Stimulated activated CD4-positive, alpha-beta T cell treated with anti-CD3 and anti-CD28 coated beads, TNF-alpha, amount 100 ng/mL, for 4 hours (primary cell): ENCODE measurements at regions not wholly inside any gene's neighbourhood (a gene's known extent, or its start where the extent isn't known, plus 50 kb on each side); places are given as distances from the start of the nearest gene placed in this dataset.
"Not testable (repeated sequence)": the region's sequence is repeated elsewhere in the genome, so short reads cannot be mapped to it uniquely, and the experiment has no call there.

Experiments
- DNase-seq, 3 experiments: peaks; one replicate each; pipeline ENCODE4 v3.0.0-alpha.2; 2020; ENCODE audit warnings: low read depth in 3 of 3

DNA sequence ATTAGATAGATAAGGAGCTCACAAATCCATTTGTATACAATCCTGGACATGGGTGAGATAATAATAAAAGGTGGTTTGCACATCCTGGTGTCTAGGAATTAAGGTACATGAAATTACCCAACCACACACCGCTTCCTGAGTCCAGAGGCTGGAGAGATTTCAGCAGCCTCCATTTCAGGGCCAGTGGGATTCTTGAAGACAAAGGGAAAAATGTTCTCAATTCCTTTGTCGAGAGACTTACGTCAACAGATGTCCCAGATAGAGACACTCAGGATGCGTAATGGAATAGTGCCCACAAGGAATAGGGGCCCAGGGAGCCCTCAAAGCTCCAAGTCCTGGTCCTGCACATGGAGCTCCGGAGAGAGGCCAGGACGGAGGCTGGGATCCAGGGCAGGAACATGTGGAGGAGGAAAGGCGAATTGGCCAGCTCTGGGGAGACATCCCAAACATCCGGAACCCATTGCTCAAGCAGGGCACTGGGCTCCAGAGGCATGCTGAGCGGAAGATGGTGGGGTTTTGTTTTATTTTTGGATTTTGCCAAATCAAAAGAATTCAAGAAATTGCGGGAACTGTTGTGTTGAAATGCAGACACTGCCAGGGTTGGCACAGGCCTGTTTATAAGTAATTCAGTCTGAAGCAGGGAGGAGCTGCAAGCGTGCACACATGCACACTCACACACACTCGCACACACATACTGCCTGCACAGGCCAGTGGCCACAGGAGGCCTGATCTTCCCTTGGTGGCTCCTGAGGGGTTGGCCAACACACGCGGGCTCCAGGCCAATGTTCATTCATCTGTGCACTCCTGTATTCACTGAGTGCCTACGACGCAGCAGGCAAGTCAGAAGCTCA is 97.2 kb downstream of the NOG start:
- DNase-seq: no peak

GRCh38 chr17:56694825-56695224 is 101.3 kb downstream of the NOG start:
- DNase-seq: no peak

DNA sequence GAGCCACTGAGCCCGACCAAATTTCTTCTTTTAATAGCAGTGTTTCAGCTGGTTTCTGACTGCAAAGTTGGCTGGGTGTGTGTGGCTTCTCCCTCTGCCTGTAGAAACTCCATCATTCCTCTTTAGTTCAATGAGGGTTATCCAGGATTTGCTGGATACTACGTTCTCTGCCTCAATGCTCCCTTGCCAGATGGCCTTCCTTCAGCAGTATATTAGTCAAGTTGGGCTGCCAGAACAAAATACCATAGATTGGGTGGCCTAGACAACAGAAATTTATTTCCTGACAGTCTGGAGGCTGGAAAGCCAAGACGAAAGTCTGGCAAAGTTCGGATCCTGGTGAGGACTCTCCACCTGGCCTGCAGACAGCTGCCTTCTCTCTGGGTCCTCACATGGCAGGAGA is 103.7 kb downstream of the NOG start:
- DNase-seq: no peak

- DNase-seq: no peak
Measured at GRCh38 chr17:56699186-56699894, 105.8 kb downstream of the NOG start.

GRCh38 chr17:56700919-56701420 is 107.5 kb downstream of the NOG start:
- no peak for DNase-seq

DNA sequence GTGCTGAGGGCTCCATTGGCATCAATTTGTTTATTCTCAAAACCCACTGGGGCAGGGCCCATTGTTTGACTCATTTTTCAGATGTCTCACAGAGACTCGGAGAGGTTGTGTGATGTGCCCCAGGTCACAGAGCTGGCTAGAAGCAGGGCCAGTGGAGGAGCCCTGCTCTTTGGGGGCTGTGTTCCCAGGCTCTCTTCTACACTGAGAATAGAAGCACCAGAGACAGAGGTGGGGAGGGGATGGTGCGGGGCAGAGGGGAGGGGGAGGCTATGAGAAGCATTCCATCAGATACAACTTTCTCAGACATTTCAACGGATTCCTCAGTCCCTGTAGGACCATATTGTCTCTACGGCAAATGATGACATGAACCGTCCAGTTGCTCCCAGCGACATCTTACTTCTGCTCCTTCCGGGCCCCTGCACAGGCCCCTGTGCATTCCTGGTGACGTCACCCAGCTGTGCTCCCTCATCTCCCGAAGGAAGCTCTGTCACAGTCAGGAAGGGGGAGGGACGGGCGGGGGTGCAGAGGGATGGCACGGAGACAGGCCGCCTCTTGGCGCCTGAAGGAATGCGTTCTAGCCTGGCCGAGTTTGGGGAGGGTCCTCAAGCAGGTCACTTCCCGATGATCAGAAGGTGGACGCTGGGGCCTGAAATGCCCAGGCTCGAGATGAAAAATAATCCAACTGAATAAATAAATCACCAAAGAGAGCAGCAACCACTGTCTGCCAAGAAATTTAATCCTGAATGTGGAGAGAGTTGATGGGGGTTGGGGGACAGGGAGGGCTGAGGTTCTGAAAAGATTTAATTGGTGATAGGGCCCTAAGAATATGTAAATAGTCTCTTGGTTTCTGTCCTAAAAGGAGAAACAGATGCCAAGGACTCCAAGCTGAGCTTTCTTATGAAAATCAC is 114.1 kb downstream of the NOG start:
- no peak for DNase-seq

GRCh38 chr17:56708220-56708558 is 114.7 kb downstream of the NOG start:
- DNase-seq: no peak

GRCh38 chr17:56708670-56709410 is 115.3 kb downstream of the NOG start:
- no peak for DNase-seq

- no peak for DNase-seq
Measured at GRCh38 chr17:56710986-56711385, 117.5 kb downstream of the NOG start.

GRCh38 chr17:56715613-56716357 is 117.9 kb downstream of the C17orf67 start:
- peak; percentile 38 to 60 (median 40) for DNase-seq

DNA sequence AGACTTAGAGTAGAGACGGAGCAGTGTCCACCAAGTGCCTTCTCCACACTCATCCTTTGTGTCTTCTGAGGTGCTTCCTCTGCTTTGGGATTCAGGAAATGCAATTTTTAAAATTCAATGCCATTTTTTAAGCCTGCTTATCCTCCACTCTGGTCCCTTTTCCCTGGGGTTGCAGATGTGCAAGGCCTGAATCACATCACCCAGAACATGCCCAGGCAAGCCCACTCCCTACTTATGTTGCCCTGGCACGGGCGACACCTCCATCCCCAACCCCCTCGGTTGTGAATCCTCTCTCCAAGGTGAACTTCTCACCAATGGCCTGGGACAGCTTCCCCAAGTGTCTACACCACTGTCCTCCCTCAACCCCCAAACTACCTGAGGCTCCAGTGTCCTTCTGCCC is 116.2 kb downstream of the C17orf67 start:
- no peak for DNase-seq

DNA sequence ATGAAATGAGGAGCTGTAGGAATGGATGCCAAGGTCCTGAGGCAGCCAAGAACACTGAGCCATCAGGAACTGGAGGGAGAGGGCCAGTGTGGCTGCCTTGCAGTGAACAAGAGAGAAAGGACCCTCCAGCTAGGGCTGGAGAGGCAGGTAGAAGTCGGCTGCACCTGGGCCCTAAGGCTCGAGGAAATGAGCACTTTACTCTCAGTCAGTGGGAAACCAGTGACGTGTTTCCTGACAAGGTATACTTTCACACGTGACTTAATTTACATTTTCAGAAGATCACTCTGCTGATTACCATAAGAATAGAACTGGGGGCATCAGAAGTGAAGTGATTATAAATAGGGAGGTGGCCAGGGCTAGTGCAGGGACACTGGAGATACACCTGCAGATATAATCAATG is 115.2 kb downstream of the C17orf67 start:
- DNase-seq: no peak

GRCh38 chr17:56723421-56723820 is 110.3 kb downstream of the C17orf67 start:
- DNase-seq: no peak

DNA sequence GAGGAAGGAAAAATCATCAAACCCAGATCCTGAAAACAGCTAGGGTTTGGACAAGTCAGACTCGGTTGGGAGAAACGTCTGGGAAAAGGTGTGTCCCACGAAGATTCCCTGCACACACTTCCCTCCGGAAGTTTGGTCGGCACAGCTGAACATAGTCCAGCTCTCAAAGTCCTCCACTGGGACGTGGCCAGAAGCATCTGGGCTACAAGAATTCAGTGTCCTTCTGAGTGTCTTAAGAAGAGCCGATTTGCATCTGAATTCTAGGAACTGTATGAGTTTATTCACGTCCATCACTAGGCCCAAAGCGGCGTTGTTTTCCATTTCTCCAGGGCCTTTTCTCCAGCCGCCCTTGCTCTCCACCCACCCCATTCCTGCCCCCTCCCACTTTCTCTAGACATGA is 109.1 kb downstream of the C17orf67 start:
- DNase-seq: no peak

- DNase-seq: no peak
Measured at GRCh38 chr17:56725144-56725543, 108.6 kb downstream of the C17orf67 start.

GRCh38 chr17:56727876-56728617 is 105.7 kb downstream of the C17orf67 start:
- DNase-seq: no peak

GRCh38 chr17:56731096-56731495 is 102.6 kb downstream of the C17orf67 start:
- not testable (repeated sequence) for DNase-seq

DNA sequence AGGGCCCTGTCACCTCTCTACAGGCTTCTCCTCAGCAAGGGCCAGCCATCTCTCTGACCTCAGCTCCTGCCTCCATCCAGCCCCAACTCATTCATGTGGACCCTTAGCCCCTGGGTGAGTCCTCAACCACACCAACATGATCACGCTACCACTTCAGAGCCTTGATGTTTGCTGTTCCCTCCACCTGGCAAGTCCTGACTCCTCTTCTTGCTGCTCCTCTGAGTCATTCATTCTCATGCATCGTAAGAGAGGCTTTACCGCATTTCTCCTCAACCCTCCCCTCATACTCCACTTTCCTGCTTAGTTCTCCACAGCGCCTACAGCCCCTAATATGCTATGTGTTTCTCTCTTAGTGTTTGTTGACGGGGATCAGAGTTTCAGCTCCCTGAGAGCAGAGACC is 99.9 kb downstream of the C17orf67 start:
- DNase-seq: no peak

- no peak for DNase-seq
Measured at GRCh38 chr17:56735842-56736241, 97.9 kb downstream of the C17orf67 start.
